Activated CD8-positive, alpha-beta memory T cell treated with anti-CD3 and anti-CD28 coated beads, Interleukin-2, amount 50 U/mL, for 24 hours (primary cell): ENCODE measurements at regions not wholly inside any gene's neighbourhood (a gene's known extent, or its start where the extent isn't known, plus 50 kb on each side); places are given as distances from the start of the nearest gene placed in this dataset.

Experiments
- DNase-seq: peaks from one replicate; pipeline ENCODE4 v3.0.0-alpha.2; 2020; ENCODE audit errors: extremely low read depth

GRCh38 chr4:3831529-3832150 lies 65.5 kb downstream of the ADRA2C start:
- no peak for DNase-seq

- DNase-seq = no peak
Measured at GRCh38 chr4:3832536-3833220, 66.5 kb downstream of the ADRA2C start.

- no peak for DNase-seq
Measured at GRCh38 chr4:3833326-3833989, 67.3 kb downstream of the ADRA2C start.

- no peak for DNase-seq
Measured at GRCh38 chr4:3834186-3834662, 68.0 kb downstream of the ADRA2C start.

GRCh38 chr4:3834663-3835521 lies 68.7 kb downstream of the ADRA2C start:
- DNase-seq = no peak

GRCh38 chr4:3835527-3836405 lies 69.6 kb downstream of the ADRA2C start:
- no peak for DNase-seq

GRCh38 chr4:3836406-3836755 lies 70.2 kb downstream of the ADRA2C start:
- no peak for DNase-seq

GRCh38 chr4:3836756-3837601 lies 70.8 kb downstream of the ADRA2C start:
- no peak for DNase-seq

GRCh38 chr4:3838437-3839380 lies 72.5 kb downstream of the ADRA2C start:
- DNase-seq = no peak

GRCh38 chr4:3845094-3845743 lies 79.0 kb downstream of the ADRA2C start:
- DNase-seq = no peak

GRCh38 chr4:3845744-3846429 lies 79.7 kb downstream of the ADRA2C start:
- DNase-seq = no peak

- no peak for DNase-seq
Measured at GRCh38 chr4:3847211-3847940, 81.2 kb downstream of the ADRA2C start.

GRCh38 chr4:3848323-3848722 lies 82.1 kb downstream of the ADRA2C start:
- no peak for DNase-seq

- no peak for DNase-seq
Measured at GRCh38 chr4:3849140-3849539, 83.0 kb downstream of the ADRA2C start.

- DNase-seq = no peak
Measured at GRCh38 chr4:3850128-3850527, 83.9 kb downstream of the ADRA2C start.

- DNase-seq = no peak
Measured at GRCh38 chr4:3851211-3851610, 85.0 kb downstream of the ADRA2C start.

- no peak for DNase-seq
Measured at GRCh38 chr4:3851881-3852280, 85.7 kb downstream of the ADRA2C start.
